Liver (tissue), 3 donors: ENCODE measurements at regions not wholly inside any gene's neighbourhood (a gene's known extent, or its start where the extent isn't known, plus 50 kb on each side); places are given as distances from the start of the nearest gene placed in this dataset.

ENCODE experiments used
- EGR1 ChIP-seq, 2 donors: IDR thresholded peaks; 2 replicates each; pipeline ENCODE4 v1.6.1; 2016 to 2018; ENCODE audit warnings: antibody characterized with exemption in 2 of 2, low read depth in 2 of 2
- GABPA ChIP-seq, 2 donors: IDR thresholded peaks in 1 of 2; conservative IDR thresholded peaks in 1 of 2; 2 replicates each; pipeline ENCODE4 v1.6.1; 2016; ENCODE audit warnings: antibody characterized with exemption in 2 of 2, mild to moderate bottlenecking in 1 of 2, moderate library complexity in 1 of 2
- RAD21 ChIP-seq, 2 donors: IDR thresholded peaks; 2 replicates each; pipeline ENCODE4 v1.6.1; 2016; ENCODE audit warnings: antibody characterized with exemption in 2 of 2, mild to moderate bottlenecking in 2 of 2
- TAF1 ChIP-seq: conservative IDR thresholded peaks from 2 replicates; pipeline ENCODE4 v1.6.1; 2016; ENCODE audit warnings: antibody characterized with exemption, mild to moderate bottlenecking
- TF ChIP-seq, protein P1 (sequence below): fragments of 150-350 bp; IDR thresholded peaks from 2 replicates; pipeline ENCODE4 v1.5.1; 2017; ENCODE audit warnings: improper control_type of control experiment, low read depth, low read length; ENCODE audit not compliant: missing input control
- TF ChIP-seq, protein P2 (sequence below): IDR thresholded peaks from 2 replicates; pipeline ENCODE4 v1.6.1; 2016; ENCODE audit warnings: antibody characterized with exemption
- donor health status: healthy.
- donor health status: healthy.

DNA sequence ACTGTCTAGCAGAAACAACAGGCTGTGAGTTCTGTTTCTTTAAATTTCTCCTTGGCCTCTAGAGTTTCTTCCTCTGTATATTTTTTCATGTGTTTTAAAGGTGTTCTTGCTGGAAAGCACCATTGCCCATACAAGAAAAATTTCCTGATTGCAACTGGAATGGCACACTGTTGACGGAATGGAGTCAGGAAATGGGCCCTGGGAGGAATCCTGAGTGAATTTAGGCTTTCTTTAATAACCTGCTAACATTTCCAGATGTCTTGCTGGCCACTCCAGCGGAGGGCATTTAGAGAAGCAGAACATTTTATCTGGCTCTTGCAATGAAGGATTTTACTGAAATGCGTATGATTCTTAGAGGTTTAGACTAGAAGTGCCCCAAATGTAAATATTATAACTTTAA, 736.3 kb downstream of the TAF11L14 start:
- TF ChIP-seq, protein P1, sequence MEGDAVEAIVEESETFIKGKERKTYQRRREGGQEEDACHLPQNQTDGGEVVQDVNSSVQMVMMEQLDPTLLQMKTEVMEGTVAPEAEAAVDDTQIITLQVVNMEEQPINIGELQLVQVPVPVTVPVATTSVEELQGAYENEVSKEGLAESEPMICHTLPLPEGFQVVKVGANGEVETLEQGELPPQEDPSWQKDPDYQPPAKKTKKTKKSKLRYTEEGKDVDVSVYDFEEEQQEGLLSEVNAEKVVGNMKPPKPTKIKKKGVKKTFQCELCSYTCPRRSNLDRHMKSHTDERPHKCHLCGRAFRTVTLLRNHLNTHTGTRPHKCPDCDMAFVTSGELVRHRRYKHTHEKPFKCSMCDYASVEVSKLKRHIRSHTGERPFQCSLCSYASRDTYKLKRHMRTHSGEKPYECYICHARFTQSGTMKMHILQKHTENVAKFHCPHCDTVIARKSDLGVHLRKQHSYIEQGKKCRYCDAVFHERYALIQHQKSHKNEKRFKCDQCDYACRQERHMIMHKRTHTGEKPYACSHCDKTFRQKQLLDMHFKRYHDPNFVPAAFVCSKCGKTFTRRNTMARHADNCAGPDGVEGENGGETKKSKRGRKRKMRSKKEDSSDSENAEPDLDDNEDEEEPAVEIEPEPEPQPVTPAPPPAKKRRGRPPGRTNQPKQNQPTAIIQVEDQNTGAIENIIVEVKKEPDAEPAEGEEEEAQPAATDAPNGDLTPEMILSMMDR: no peak
- TF ChIP-seq, protein P2, sequence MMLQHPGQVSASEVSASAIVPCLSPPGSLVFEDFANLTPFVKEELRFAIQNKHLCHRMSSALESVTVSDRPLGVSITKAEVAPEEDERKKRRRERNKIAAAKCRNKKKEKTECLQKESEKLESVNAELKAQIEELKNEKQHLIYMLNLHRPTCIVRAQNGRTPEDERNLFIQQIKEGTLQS: no peak
- TF ChIP-seq GABPA (IDR thresholded peaks at IDR 0.05 in 1 of 2, conservative IDR thresholded peaks at IDR 0.05 in 1 of 2) (no peak), EGR1 (IDR thresholded peaks at IDR 0.05; ENCODE audit: low read depth in 2 of 2) (no peak), RAD21 (IDR thresholded peaks at IDR 0.05) (no peak), TAF1 (no peak)
